ELR (cell line): ENCODE measurements at regions not wholly inside any gene's neighbourhood (a gene's known extent, or its start where the extent isn't known, plus 50 kb on each side); places are given as distances from the start of the nearest gene placed in this dataset.

Experiments used
- DNase-seq: peaks from one replicate; pipeline ENCODE4 v3.0.0-alpha.2; 2015; ENCODE audit warnings: low read depth

GRCh38 chr7:116083796-116084195 is 53.2 kb upstream of the TFEC start:
- no peak for DNase-seq

GRCh38 chr7:116086547-116087045 is 56.0 kb upstream of the TFEC start:
- no peak for DNase-seq

- no peak for DNase-seq
Measured at GRCh38 chr7:116087291-116087690, 56.7 kb upstream of the TFEC start.

GRCh38 chr7:116087984-116088383 is 57.4 kb upstream of the TFEC start:
- no peak for DNase-seq

GRCh38 chr7:116089293-116089692 is 58.7 kb upstream of the TFEC start:
- peak; percentile 29 for DNase-seq

- no peak for DNase-seq
Measured at GRCh38 chr7:116093516-116094301, 63.1 kb upstream of the TFEC start.

- DNase-seq: no peak
Measured at GRCh38 chr7:116095396-116095795, 64.8 kb upstream of the TFEC start.

GRCh38 chr7:116097365-116098009 is 66.9 kb upstream of the TFEC start:
- peak; percentile 92 for DNase-seq

GRCh38 chr7:116098175-116098574 is 67.6 kb upstream of the TFEC start:
- DNase-seq: no peak

- DNase-seq: no peak
Measured at GRCh38 chr7:116100626-116101025, 70.1 kb upstream of the TFEC start.

- peak; percentile 46 for DNase-seq
Measured at GRCh38 chr7:116101704-116102103, 71.1 kb upstream of the TFEC start.

- DNase-seq: no peak
Measured at GRCh38 chr7:116111475-116111874, 80.9 kb upstream of the TFEC start.

GRCh38 chr7:116113310-116113709 is 82.7 kb upstream of the TFEC start:
- DNase-seq: peak; percentile 44

- DNase-seq: no peak
Measured at GRCh38 chr7:116120839-116121238, 89.5 kb upstream of the TES start.

- DNase-seq: peak; percentile 68
Measured at GRCh38 chr7:116122972-116123595, 87.3 kb upstream of the TES start.

- DNase-seq: no peak
Measured at GRCh38 chr7:116128139-116128538, 82.2 kb upstream of the TES start.

- DNase-seq: no peak
Measured at GRCh38 chr7:116135306-116135705, 75.0 kb upstream of the TES start.

GRCh38 chr7:116138202-116138801 is 72.0 kb upstream of the TES start:
- peak; percentile 76 for DNase-seq

- no peak for DNase-seq
Measured at GRCh38 chr7:116139007-116139406, 71.3 kb upstream of the TES start.

- no peak for DNase-seq
Measured at GRCh38 chr7:116139807-116140206, 70.5 kb upstream of the TES start.

- DNase-seq: no peak
Measured at GRCh38 chr7:116142374-116142773, 68.0 kb upstream of the TES start.

GRCh38 chr7:116142850-116143249 is 67.5 kb upstream of the TES start:
- DNase-seq: no peak
